T-cell (primary cell): ENCODE measurements at regions not wholly inside any gene's neighbourhood (a gene's known extent, or its start where the extent isn't known, plus 50 kb on each side); places are given as distances from the start of the nearest gene placed in this dataset.
A peak's percentile ranks its signal among the peaks of the same experiment; 100 is the strongest.

Source experiments
- ATAC-seq, 4 experiments: fragments of 200-7000 bp in 3 of 4; fragments of 150-1000 bp in 1 of 4; cut with Tn5 transposase; replicated peaks in 1 of 4; 1 replicate in 3 of 4; 2 replicates in 1 of 4; pipeline ENCODE4 v1.10.0; 2021; ENCODE audit warnings: moderate library complexity in 3 of 4, mild to moderate bottlenecking in 2 of 4, moderate number of reproducible peaks in 1 of 4
- CTCF ChIA-PET, 2 donors: fragments of 300-600 bp; sonication (Branson Sonifier 250); formaldehyde crosslinking; loops; one replicate each; lab custom pipeline; 2022; ENCODE audit warnings: antibody characterized with exemption in 2 of 2; lab: Charles Lee
- POLR2A ChIA-PET, 2 donors: fragments of 300-600 bp; sonication (Branson Sonifier 250); formaldehyde crosslinking; loops; one replicate each; lab custom pipeline; 2022; ENCODE audit warnings: antibody characterized with exemption in 2 of 2; lab: Charles Lee
- DNase-seq, 35 experiments: peaks; one replicate each; pipeline versions ENCODE4 v3.0.0 to v3.0.0-alpha.2; 2013 to 2023
- H3K27ac ChIP-seq: one replicate; pipeline ENCODE4 v1.5.1; 2013; ENCODE audit warnings: low read length
- H3K27me3 ChIP-seq, 2 experiments: replicated peaks in 1 of 2; 1 replicate in 1 of 2; 2 replicates in 1 of 2; pipeline versions ENCODE4 v1.6.1 to v1.7.0; 2013; ENCODE audit warnings: low read length in 1 of 2, mixed read lengths in 1 of 2; ENCODE audit not compliant: control insufficient read depth in 2 of 2, insufficient read depth in 2 of 2; ENCODE audit errors: extremely low read depth in 1 of 2
- H3K36me3 ChIP-seq, 2 donors: 1 replicate in 1 of 2; 2 replicates in 1 of 2; pipeline versions ENCODE4 v1.6.1 to v1.7.0; 2013; ENCODE audit warnings: low read length in 1 of 2; ENCODE audit not compliant: control insufficient read depth in 2 of 2, insufficient read depth in 1 of 2; ENCODE audit errors: extremely low read depth in 1 of 2
- H3K4me1 ChIP-seq, 2 experiments: 1 replicate in 1 of 2; 2 replicates in 1 of 2; pipeline versions ENCODE4 v1.6.1 to v1.7.0; 2013; ENCODE audit warnings: low read length in 2 of 2, mixed read lengths in 1 of 2; ENCODE audit not compliant: insufficient read depth in 2 of 2, control insufficient read depth in 1 of 2; ENCODE audit errors: extremely low read depth in 1 of 2
- H3K4me3 ChIP-seq, 2 donors: 1 replicate in 1 of 2; 2 replicates in 1 of 2; pipeline versions ENCODE4 v1.5.1 to v1.7.0; 2013; ENCODE audit warnings: mild to moderate bottlenecking in 2 of 2, low read length in 1 of 2, moderate library complexity in 1 of 2; ENCODE audit not compliant: control insufficient read depth in 1 of 2; ENCODE audit errors: extremely low read depth in 1 of 2
- H3K9me3 ChIP-seq: 2 replicates; pipeline ENCODE4 v1.7.0; 2013
- H3K27ac Mint-ChIP-seq, 2 donors: one replicate each; pipeline ENCODE4 v1.8.0; 2020 to 2021; ENCODE audit warnings: mild to moderate bottlenecking in 2 of 2, mixed read lengths in 2 of 2
- H3K27me3 Mint-ChIP-seq, 2 donors: one replicate each; pipeline ENCODE4 v1.8.0; 2021 to 2022; ENCODE audit warnings: mixed read lengths in 2 of 2
- H3K36me3 Mint-ChIP-seq: one replicate; pipeline ENCODE4 v1.8.0; 2021; ENCODE audit warnings: mixed read lengths
- H3K4me1 Mint-ChIP-seq, 3 donors: one replicate each; pipeline ENCODE4 v1.8.0; 2020 to 2022; ENCODE audit warnings: mixed read lengths in 3 of 3, mild to moderate bottlenecking in 1 of 3
- H3K4me3 Mint-ChIP-seq, 3 donors: one replicate each; pipeline ENCODE4 v1.8.0; 2020 to 2022; ENCODE audit warnings: mild to moderate bottlenecking in 3 of 3, mixed read lengths in 3 of 3, moderate library complexity in 3 of 3
- H3K9me3 Mint-ChIP-seq, 3 donors: one replicate each; pipeline ENCODE4 v1.8.0; 2020 to 2022; ENCODE audit warnings: mixed read lengths in 3 of 3
- WGBS: methylation state at CpG from one replicate; pipeline ENCODE4 v1.1.5; 2013; ENCODE audit warnings: missing lambda C conversion rate; ENCODE audit not compliant: insufficient coverage; 5-methylcytosine and 5-hydroxymethylcytosine counted together

GRCh38 chr1:29912425-29912824 is 676.1 kb downstream of the PTPRU start:
- H3K27ac ChIP-seq = no peak overlapping the region
- no peaks in the 10 kb centered on the region for H3K36me3 Mint-ChIP-seq
- no peaks in the 10 kb centered on the region for H3K4me1 Mint-ChIP-seq
- peaks cover 25 to 29% of the 10 kb centered on the region in 2 donors for H3K27me3 Mint-ChIP-seq
- no peak overlapping the region for H3K4me3 ChIP-seq
- POLR2A ChIA-PET = no interaction called here
- H3K36me3 ChIP-seq = no peaks in the 10 kb centered on the region
- no peaks in the 10 kb centered on the region for H3K9me3 Mint-ChIP-seq
- peaks cover 0 to 23% of the 10 kb centered on the region in 2 experiments for H3K27me3 ChIP-seq
- WGBS = no CpG with 5 or more reads among the region's 1 CpG
- ATAC-seq (no peak), DNase-seq (peak in 1 of 35 experiments; percentile 9)
- H3K27ac Mint-ChIP-seq = no peak overlapping the region
- H3K4me1 ChIP-seq = no peaks in the 10 kb centered on the region
- H3K4me3 Mint-ChIP-seq = no peak overlapping the region
- no peaks in the 10 kb centered on the region for H3K9me3 ChIP-seq
- CTCF ChIA-PET = no interaction called here

GRCh38 chr1:29909962-29910361 is 673.6 kb downstream of the PTPRU start:
- Histone ChIP-seq H3K4me3 (no peak overlapping the region), H3K4me1 (no peaks in the 10 kb centered on the region), H3K27ac (no peak overlapping the region), H3K27me3 (peaks cover 0 to 26% of the 10 kb centered on the region in 2 experiments), H3K9me3 (no peaks in the 10 kb centered on the region), H3K36me3 (no peaks in the 10 kb centered on the region)
- WGBS = 66% methylated on average over 2 of the region's 7 CpGs
- ChIA-PET POLR2A (no interaction called here), CTCF (no interaction called here)
- peaks cover 27 to 31% of the 10 kb centered on the region in 2 donors for H3K27me3 Mint-ChIP-seq
- H3K27ac Mint-ChIP-seq = no peak overlapping the region
- no peaks in the 10 kb centered on the region for H3K4me1 Mint-ChIP-seq
- DNase-seq = no peak
- no peak for ATAC-seq
- no peaks in the 10 kb centered on the region for H3K9me3 Mint-ChIP-seq
- no peaks in the 10 kb centered on the region for H3K36me3 Mint-ChIP-seq
- no peak overlapping the region for H3K4me3 Mint-ChIP-seq

GRCh38 chr1:29907596-29907995 is 671.3 kb downstream of the PTPRU start:
- Mint-ChIP-seq H3K36me3 (no peaks in the 10 kb centered on the region), H3K4me3 (no peak overlapping the region), H3K27me3 (peaks cover 23 to 27% of the 10 kb centered on the region in 2 donors), H3K9me3 (no peaks in the 10 kb centered on the region), H3K4me1 (no peaks in the 10 kb centered on the region), H3K27ac (no peak overlapping the region)
- Histone ChIP-seq H3K4me3 (no peak overlapping the region), H3K36me3 (no peaks in the 10 kb centered on the region), H3K27ac (no peak overlapping the region), H3K4me1 (no peaks in the 10 kb centered on the region), H3K9me3 (no peaks in the 10 kb centered on the region), H3K27me3 (peaks cover 0 to 18% of the 10 kb centered on the region in 2 experiments)
- DNase-seq (no peak), ATAC-seq (no peak)
- ChIA-PET POLR2A (no interaction called here), CTCF (no interaction called here)
- whole genome bisulfite sequencing = 70% methylated on average over 2 of the region's 7 CpGs

- H3K36me3 ChIP-seq = no peaks in the 10 kb centered on the region
- CTCF ChIA-PET = no interaction called here
- H3K27me3 ChIP-seq = peaks cover 0 to 21% of the 10 kb centered on the region in 2 experiments
- H3K4me1 ChIP-seq = no peaks in the 10 kb centered on the region
- no peak overlapping the region for H3K27ac ChIP-seq
- ATAC-seq = no peak
- Mint-ChIP-seq H3K4me1 (no peaks in the 10 kb centered on the region), H3K36me3 (no peaks in the 10 kb centered on the region), H3K27ac (no peak overlapping the region), H3K4me3 (no peak overlapping the region), H3K9me3 (no peaks in the 10 kb centered on the region), H3K27me3 (peaks cover 26 to 27% of the 10 kb centered on the region in 2 donors)
- 63% methylated on average over 6 of the region's 6 CpGs for WGBS
- H3K4me3 ChIP-seq = no peak overlapping the region
- POLR2A ChIA-PET = no interaction called here
- DNase-seq = no peak
- no peaks in the 10 kb centered on the region for H3K9me3 ChIP-seq
Observed at GRCh38 chr1:29906927-29907326, 670.6 kb downstream of the PTPRU start.

- Mint-ChIP-seq H3K36me3 (no peaks in the 10 kb centered on the region), H3K4me1 (no peaks in the 10 kb centered on the region), H3K27ac (no peak overlapping the region), H3K27me3 (peaks cover 23 to 30% of the 10 kb centered on the region in 2 donors), H3K9me3 (no peaks in the 10 kb centered on the region), H3K4me3 (no peak overlapping the region)
- Histone ChIP-seq H3K27ac (no peak overlapping the region), H3K36me3 (no peaks in the 10 kb centered on the region), H3K4me1 (no peaks in the 10 kb centered on the region), H3K27me3 (peaks cover 0 to 30% of the 10 kb centered on the region in 2 experiments), H3K4me3 (no peak overlapping the region), H3K9me3 (no peaks in the 10 kb centered on the region)
- POLR2A ChIA-PET = no interaction called here
- WGBS = 100% methylated on average over 1 of the region's 5 CpGs
- CTCF ChIA-PET = no interaction called here
- no peak for DNase-seq
- no peak for ATAC-seq
Observed at GRCh38 chr1:29903548-29904166, 667.3 kb downstream of the PTPRU start.

- Mint-ChIP-seq H3K9me3 (no peaks in the 10 kb centered on the region), H3K4me1 (no peaks in the 10 kb centered on the region), H3K27ac (no peak overlapping the region), H3K4me3 (no peak overlapping the region), H3K27me3 (peaks cover 25 to 29% of the 10 kb centered on the region in 2 donors), H3K36me3 (no peaks in the 10 kb centered on the region)
- no peak for ATAC-seq
- Histone ChIP-seq H3K4me3 (no peak overlapping the region), H3K27me3 (peaks cover 0 to 30% of the 10 kb centered on the region in 2 experiments), H3K27ac (no peak overlapping the region), H3K36me3 (no peaks in the 10 kb centered on the region), H3K4me1 (no peaks in the 10 kb centered on the region), H3K9me3 (no peaks in the 10 kb centered on the region)
- CTCF ChIA-PET = no interaction called here
- 13% methylated on average over 2 of the region's 12 CpGs for WGBS
- POLR2A ChIA-PET = no interaction called here
- no peak for DNase-seq
Observed at GRCh38 chr1:29901624-29902325, 665.5 kb downstream of the PTPRU start.
